ENCODE measurements at regions not wholly inside any gene's neighbourhood (a gene's known extent, or its start where the extent isn't known, plus 50 kb on each side); places are given as distances from the start of the nearest gene placed in this dataset.
A peak's percentile ranks its signal among the peaks of the same experiment; 100 is the strongest.
"Not testable (repeated sequence)": the region's sequence is repeated elsewhere in the genome, so short reads cannot be mapped to it uniquely, and the experiment has no call there.

DNA sequence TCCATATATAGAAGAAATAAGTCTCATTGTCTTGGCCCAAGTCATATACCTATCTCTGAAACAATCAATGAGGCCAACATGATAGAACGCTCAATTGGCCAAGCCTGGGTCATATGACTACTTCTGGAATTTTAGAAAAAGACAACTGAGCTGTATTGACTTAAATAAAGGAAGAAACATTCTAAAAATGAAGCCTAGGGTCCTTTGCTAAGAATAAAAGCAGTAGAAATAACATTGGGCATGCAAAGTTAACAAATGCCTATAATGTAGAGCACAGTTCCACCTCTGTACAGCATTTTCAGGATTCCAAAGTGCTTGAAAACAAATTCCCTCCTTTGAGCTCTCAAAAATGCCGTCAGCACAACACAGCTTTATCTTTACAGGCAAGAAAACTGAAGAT is 391.8 kb downstream of the PRELID2 start:
- Histone ChIP-seq H3K4me3 (no peak overlapping the region), H3K4me1 (no peaks in the 10 kb centered on the region), H3K4me2 (no peak overlapping the region), H3K27ac (no peak overlapping the region), H3K9me3 (replicated peaks in 1 of 11) (no peaks in the 10 kb centered on the region), H3K36me3 (no peaks in the 10 kb centered on the region), H3K9ac (no peak overlapping the region), H3K27me3 (no peaks in the 10 kb centered on the region), H4K20me1 (no peaks in the 10 kb centered on the region)
- no peak for TF ChIP-seq Cebpa-rat (IDR thresholded peaks at IDR 0.05)

DNA sequence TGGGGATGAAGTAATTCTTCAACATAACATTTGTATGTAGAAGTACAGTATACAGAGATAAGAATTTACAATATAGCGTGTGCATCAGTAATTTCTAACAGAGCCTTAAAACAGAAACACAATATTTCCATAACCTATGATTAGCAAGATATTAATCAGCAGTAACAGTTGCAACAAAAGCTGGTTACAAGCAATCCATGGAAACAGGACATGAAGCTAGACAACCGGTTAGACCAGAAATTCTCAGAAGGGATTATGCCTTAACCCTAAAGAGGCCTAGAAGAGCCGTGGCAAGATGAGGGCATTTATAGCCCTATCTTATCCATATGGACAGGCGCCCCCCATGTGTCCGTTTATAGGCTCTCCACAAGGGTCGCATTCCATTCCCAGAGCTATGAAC is 392.5 kb downstream of the PRELID2 start:
- not testable (repeated sequence) for H3K4me2 ChIP-seq

DNA sequence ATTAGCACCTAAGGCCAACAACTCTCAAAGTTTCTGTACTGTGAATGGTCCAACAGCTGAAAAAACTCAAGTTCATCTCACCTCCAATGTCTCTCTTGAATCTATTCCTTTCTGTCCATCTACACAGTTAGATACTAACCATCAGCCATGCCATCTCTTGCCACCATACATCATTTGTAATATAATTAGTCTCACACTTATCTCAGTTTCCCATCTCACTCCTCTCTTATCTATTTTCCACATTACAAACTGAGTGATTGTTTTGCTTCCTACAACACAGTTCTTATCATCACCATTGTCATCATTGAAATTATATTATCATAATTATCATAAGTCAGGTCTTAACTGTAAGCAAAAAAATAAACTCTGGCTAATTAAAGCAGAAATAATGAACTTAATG is 393.9 kb downstream of the PRELID2 start:
- Histone ChIP-seq H3K27me3 (no peaks in the 10 kb centered on the region), H3K4me3 (no peak overlapping the region)
- TF ChIP-seq Cebpa-rat (IDR thresholded peaks at IDR 0.05) = no peak

More for the DNA sequence above, 392.5 kb downstream of the PRELID2 start:
- H3K27me3 ChIP-seq; H3K4me1 ChIP-seq; H3K27ac ChIP-seq; H3K4me3 ChIP-seq; H3K9me3 ChIP-seq (replicated peaks in 1 of 11); H3K9ac ChIP-seq; H4K20me1 ChIP-seq; H3K36me3 ChIP-seq: not testable (repeated sequence)

DNA sequence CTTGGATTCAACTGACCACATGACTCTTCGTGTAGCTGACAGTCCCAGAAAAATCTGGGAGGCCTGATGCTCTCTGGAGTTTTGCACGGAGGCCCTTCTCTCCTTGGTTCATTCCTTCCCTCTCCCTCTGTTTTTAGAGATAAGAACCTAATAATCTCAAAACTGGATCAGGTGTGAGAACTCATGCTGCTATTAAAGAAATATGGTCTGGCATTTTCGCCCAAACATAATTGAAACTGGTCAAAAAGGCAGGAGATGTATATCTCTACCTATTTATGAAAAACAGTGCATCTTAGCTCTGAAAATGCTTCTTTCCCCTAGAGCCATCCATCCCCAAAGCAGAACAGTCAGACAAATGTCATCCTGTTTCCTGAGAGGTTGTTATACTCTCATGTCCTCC is 397.5 kb downstream of the PRELID2 start:
- TF ChIP-seq Cebpa-rat (IDR thresholded peaks at IDR 0.05) = no peak
- Histone ChIP-seq H3K27ac (no peak overlapping the region), H4K20me1 (no peaks in the 10 kb centered on the region), H3K4me2 (no peak overlapping the region), H3K36me3 (no peaks in the 10 kb centered on the region), H3K4me3 (no peak overlapping the region), H3K9me3 (replicated peaks in 1 of 11) (peaks cover 0 to 8% (median 0%) of the 10 kb centered on the region in 11 experiments; a peak in 3 of 22 replicates), H3K4me1 (no peaks in the 10 kb centered on the region), H3K27me3 (no peaks in the 10 kb centered on the region), H3K9ac (no peak overlapping the region)

More for the DNA sequence above, 393.9 kb downstream of the PRELID2 start:
- H3K4me1 ChIP-seq = no peaks in the 10 kb centered on the region
- H3K27ac ChIP-seq = no peak overlapping the region
- peaks cover 0 to 8% (median 0%) of the 10 kb centered on the region in 11 experiments; a peak in 3 of 22 replicates for H3K9me3 ChIP-seq (replicated peaks in 1 of 11)
- H3K9ac ChIP-seq = no peak overlapping the region
- H3K36me3 ChIP-seq = no peaks in the 10 kb centered on the region
- H4K20me1 ChIP-seq = no peaks in the 10 kb centered on the region
- H3K4me2 ChIP-seq = no peak overlapping the region

DNA sequence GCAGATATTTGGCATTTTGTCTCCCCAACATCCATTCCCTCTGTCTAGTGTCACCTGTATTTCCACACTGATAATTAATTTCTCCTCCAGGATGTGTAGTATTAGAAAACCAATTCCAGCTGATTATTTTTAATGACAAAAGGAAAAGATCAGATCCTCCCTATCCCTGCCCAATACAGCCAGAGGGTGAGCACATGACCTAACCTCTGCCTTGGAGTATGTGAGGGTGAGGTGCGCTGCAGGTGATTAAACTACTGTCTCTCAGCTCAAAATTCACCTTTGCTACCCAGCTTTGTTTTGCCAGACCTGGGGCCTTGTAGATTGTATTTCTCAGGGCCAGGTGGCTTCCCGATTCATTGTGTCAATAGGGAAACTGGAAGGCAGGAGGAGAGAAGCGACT is 402.1 kb downstream of the PRELID2 start:
- H3K9me3 ChIP-seq (replicated peaks in 1 of 11) = peaks cover 0 to 8% (median 0%) of the 10 kb centered on the region in 11 experiments; a peak in 3 of 22 replicates
- H3K4me2 ChIP-seq = no peak overlapping the region
- no peak overlapping the region for H3K27ac ChIP-seq
- peaks cover 0 to 4% (median 0%) of the 10 kb centered on the region in 10 experiments; a peak in 3 of 20 replicates for H3K4me1 ChIP-seq
- H3K4me3 ChIP-seq = no peak overlapping the region
- no peaks in the 10 kb centered on the region for H3K27me3 ChIP-seq
- H3K36me3 ChIP-seq = no peaks in the 10 kb centered on the region
- no peak overlapping the region for H3K9ac ChIP-seq
- no peak for TF ChIP-seq Cebpa-rat (IDR thresholded peaks at IDR 0.05)
- H4K20me1 ChIP-seq = no peaks in the 10 kb centered on the region

DNA sequence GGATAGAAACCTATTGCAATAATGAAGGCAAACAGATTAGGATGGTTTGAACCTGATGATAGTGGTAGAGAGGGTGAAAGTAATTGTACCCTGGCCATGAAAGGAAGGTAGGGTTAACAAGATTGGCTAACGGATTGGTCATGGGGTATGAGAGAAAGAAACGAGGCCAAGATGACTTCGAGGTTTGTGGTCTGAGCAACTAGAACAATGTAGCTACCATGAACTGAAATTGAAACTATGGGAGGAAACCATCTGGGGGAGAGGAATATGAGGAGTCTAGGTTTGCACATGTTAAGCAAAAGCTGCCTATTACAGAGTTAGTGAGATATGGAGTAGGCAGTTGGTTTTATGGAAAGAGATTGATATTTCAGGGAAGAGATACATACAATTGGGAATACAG is 406.0 kb downstream of the PRELID2 start:
- peaks cover 0 to 4% (median 0%) of the 10 kb centered on the region in 10 experiments; a peak in 3 of 20 replicates for H3K4me1 ChIP-seq
- H3K4me3 ChIP-seq = no peak overlapping the region
- peaks cover 0 to 8% (median 3%) of the 10 kb centered on the region in 11 experiments; a peak in 4 of 22 replicates for H3K9me3 ChIP-seq (replicated peaks in 1 of 11)
- no peak overlapping the region for H3K9ac ChIP-seq
- no peaks in the 10 kb centered on the region for H3K36me3 ChIP-seq
- no peaks in the 10 kb centered on the region for H3K27me3 ChIP-seq
- H4K20me1 ChIP-seq = no peaks in the 10 kb centered on the region
- no peak overlapping the region for H3K27ac ChIP-seq
- TF ChIP-seq Cebpa-rat (IDR thresholded peaks at IDR 0.05) = no peak
- no peak overlapping the region for H3K4me2 ChIP-seq

DNA sequence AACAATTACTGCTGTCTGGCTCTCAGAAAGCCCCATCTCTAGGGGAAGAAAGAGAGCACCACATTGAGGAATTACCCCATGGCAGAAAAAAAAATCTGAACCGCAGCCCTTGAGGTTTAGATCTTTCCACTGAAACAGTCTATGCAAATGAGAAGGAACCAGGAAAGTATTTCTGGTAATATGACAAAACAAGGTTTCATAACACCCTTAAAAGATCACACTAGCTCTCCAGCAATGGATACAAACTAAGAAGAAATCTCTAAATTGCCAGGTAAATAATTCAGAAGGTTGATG is 427.1 kb downstream of the PRELID2 start:
- peaks cover 0 to 5% (median 0%) of the 10 kb centered on the region in 10 experiments; a peak in 2 of 20 replicates for H3K4me1 ChIP-seq
- no peak overlapping the region for H3K4me3 ChIP-seq
- H3K36me3 ChIP-seq = peaks cover 0 to 5% (median 0%) of the 10 kb centered on the region in 11 experiments; a peak in 1 of 22 replicates
- no peak overlapping the region for H3K27ac ChIP-seq
- no peak overlapping the region for H3K9ac ChIP-seq
- peaks cover 55 to 73% (median 60%) of the 10 kb centered on the region in 11 experiments for H3K9me3 ChIP-seq (replicated peaks in 1 of 11)
- H4K20me1 ChIP-seq = no peaks in the 10 kb centered on the region
- TF ChIP-seq Cebpa-rat (IDR thresholded peaks at IDR 0.05) = no peak
- peak overlapping the region in 2 of 11 experiments; percentile 12 to 16; a peak in 1 of 22 replicates for H3K4me2 ChIP-seq
- no peaks in the 10 kb centered on the region for H3K27me3 ChIP-seq

DNA sequence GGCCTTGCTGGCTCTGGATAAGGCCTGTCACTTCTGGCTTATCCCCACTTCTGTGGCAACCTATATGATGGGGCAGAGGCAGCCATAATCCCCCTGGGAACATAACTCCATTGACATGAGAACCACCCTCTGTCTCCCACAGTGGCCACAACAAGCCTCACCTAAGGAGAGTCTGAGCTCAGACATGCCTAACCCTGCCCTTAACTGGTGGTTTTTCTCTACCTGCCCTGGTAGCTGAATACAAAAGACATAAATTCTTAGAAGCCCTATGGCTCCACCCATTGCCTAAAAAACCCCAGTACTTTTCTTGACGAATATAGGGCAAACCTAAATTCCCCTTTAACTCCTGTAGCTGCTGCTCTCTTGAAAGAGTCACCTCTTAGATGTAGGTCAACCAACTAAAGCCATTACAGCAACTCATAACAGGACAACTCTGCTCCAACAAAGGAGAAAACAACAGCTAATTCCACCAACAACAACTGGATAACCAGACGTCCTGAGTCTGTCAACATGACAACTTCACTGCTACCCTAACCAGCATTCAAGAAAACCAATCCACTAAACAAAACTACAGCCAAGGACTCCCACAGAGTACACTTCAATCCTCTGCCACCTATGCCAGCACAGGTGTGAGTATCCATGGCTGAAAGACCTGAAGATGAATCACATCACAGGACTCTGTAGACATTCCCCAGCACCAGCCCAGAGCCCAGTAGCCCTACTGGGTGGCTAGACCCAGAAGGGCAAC is 427.7 kb downstream of the PRELID2 start:
- H3K27ac ChIP-seq = no peak overlapping the region
- TF ChIP-seq Cebpa-rat (IDR thresholded peaks at IDR 0.05) = no peak
- peak overlapping the region in 2 of 11 experiments; percentile 12 to 16; a peak in 1 of 22 replicates for H3K4me2 ChIP-seq

DNA sequence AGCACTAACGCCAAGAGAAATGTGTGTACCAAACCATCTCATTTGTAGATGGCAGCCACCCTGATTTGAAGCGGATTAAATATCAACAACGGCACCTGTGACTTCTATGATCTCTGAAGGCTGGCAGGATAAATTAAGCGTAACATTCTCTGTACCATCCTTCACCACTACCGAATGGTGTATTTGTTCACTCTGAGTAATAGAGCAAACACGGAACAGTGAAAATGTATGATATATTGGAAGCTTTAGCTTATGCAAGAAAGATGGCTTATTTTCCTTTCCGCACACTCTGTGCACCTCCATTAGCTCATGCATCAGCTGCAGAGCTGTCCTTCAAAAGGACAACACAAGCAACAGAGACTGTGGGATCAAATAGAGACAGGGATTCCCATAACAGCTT is 431.1 kb downstream of the PRELID2 start:
- no peak overlapping the region for H3K9ac ChIP-seq
- H3K27ac ChIP-seq = no peak overlapping the region
- TF ChIP-seq Cebpa-rat (IDR thresholded peaks at IDR 0.05) = no peak
- peaks cover 0 to 5% (median 0%) of the 10 kb centered on the region in 10 experiments; a peak in 2 of 20 replicates for H3K4me1 ChIP-seq
- no peak overlapping the region for H3K4me2 ChIP-seq
- H4K20me1 ChIP-seq = no peaks in the 10 kb centered on the region
- no peaks in the 10 kb centered on the region for H3K36me3 ChIP-seq
- no peaks in the 10 kb centered on the region for H3K27me3 ChIP-seq
- peaks cover 18 to 33% (median 22%) of the 10 kb centered on the region in 11 experiments for H3K9me3 ChIP-seq (replicated peaks in 1 of 11)
- no peak overlapping the region for H3K4me3 ChIP-seq

More for the DNA sequence above, 427.7 kb downstream of the PRELID2 start:
- H3K27me3 ChIP-seq = no peaks in the 10 kb centered on the region
- H3K4me1 ChIP-seq = peaks cover 0 to 5% (median 0%) of the 10 kb centered on the region in 10 experiments; a peak in 2 of 20 replicates
- H3K9ac ChIP-seq = no peak overlapping the region
- no peaks in the 10 kb centered on the region for H4K20me1 ChIP-seq
- peaks cover 51 to 68% (median 56%) of the 10 kb centered on the region in 11 experiments for H3K9me3 ChIP-seq (replicated peaks in 1 of 11)
- peaks cover 0 to 5% (median 0%) of the 10 kb centered on the region in 11 experiments; a peak in 1 of 22 replicates for H3K36me3 ChIP-seq
- no peak overlapping the region for H3K4me3 ChIP-seq

DNA sequence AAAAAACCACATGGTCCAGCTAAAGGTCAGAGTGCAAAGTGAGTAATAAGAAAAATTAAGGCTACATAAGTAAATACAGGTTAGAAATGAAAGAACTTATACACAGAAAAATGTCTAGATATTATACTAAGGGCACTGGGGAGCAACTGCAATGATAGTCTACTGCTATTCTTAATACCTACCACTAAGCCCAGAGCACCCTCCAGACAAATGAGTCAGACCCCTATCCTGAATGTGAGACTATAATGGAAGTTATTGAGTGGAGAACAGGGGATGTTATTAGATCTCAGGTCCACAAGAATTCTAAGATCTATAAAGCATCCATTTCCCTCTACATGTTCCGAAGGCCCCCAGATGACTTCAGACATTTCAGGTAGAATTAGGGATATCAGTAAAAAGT is 438.3 kb downstream of the PRELID2 start:
- H4K20me1 ChIP-seq = no peaks in the 10 kb centered on the region
- no peak for TF ChIP-seq Cebpa-rat (IDR thresholded peaks at IDR 0.05)
- no peak overlapping the region for H3K9ac ChIP-seq
- H3K4me2 ChIP-seq = no peak overlapping the region
- no peak overlapping the region for H3K4me3 ChIP-seq
- H3K36me3 ChIP-seq = no peaks in the 10 kb centered on the region
- H3K4me1 ChIP-seq = no peaks in the 10 kb centered on the region
- peaks cover 0 to 15% (median 4%) of the 10 kb centered on the region in 11 experiments; a peak in 8 of 22 replicates for H3K9me3 ChIP-seq (replicated peaks in 1 of 11)
- no peaks in the 10 kb centered on the region for H3K27me3 ChIP-seq
- H3K27ac ChIP-seq = no peak overlapping the region

DNA sequence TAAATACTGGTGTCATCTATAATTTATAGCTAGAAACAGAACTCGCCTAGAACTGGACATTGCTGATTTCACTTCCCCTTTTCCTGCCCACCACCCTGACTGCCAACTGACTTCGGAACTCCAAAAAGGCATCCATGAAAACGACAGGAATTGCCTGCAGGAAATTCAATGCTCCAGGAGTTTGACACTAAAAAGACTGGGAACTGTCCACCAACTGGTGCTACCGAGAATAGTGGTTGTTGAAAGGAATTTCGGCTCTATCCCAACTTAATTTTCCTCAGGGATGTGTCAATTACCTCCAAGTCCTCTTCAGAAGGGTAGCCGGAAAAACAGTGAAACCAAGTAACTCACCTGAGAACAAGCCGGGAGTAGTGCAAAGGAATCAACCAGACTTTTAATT is 440.0 kb downstream of the PRELID2 start:
- H3K4me3 ChIP-seq, H3K27me3 ChIP-seq, H3K4me2 ChIP-seq, H4K20me1 ChIP-seq, H3K9ac ChIP-seq, H3K36me3 ChIP-seq, H3K4me1 ChIP-seq, H3K27ac ChIP-seq: not testable (repeated sequence)
- peaks cover 0 to 32% (median 17%) of the 10 kb centered on the region in 11 experiments; a peak in 14 of 22 replicates for H3K9me3 ChIP-seq (replicated peaks in 1 of 11)

Data from BLaER1 treated with 17β-estradiol and CSF1 and Interleukin-3, amounts not matched to agents 10 nM and 100 nM (cell line).